Uterus (tissue), 2 donors: ENCODE measurements at regions not wholly inside any gene's neighbourhood (a gene's known extent, or its start where the extent isn't known, plus 50 kb on each side); places are given as distances from the start of the nearest gene placed in this dataset.

ENCODE experiments used
- POLR2A ChIP-seq, 2 donors: fragments of 450-650 bp; IDR thresholded peaks; one replicate each; pipeline ENCODE4 v1.6.1; 2016; ENCODE audit warnings: antibody characterized with exemption in 2 of 2, mild to moderate bottlenecking in 1 of 2, moderate library complexity in 1 of 2
- TF ChIP-seq, protein P1 (sequence below), 4 experiments: fragments of 200-600 bp in 2 of 4; fragments of 450-650 bp in 2 of 4; sonication (generic) in 2 of 4; IDR thresholded peaks; one replicate each; pipeline ENCODE4 v1.5.1; 2016 to 2019; ENCODE audit warnings: antibody characterized with exemption in 4 of 4, mild to moderate bottlenecking in 2 of 4, moderate library complexity in 1 of 4

DNA sequence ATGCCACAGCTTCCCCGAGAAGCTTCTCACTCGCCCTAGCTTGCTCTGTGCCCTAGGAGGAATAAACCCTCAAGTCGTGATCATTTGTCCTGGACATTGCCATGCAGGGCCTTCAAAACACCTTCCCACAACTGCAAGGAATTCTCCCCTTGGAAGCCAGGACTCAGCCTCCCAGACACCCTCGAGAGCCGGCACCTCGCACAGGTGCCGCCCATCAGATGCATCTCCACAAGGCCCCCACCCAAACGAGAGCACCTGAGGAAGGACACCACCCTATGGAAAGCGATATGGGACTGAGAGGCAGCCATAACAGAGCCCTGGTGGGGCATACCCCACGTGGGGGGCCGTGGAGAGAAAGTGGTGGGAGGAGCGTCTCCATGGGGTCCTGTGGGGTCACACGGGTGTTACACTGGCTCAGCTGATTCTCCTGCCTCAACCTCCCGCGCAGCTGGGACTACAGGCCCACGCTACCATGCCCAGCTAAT lies 77.6 kb upstream of the FOXK1 start:
- TF ChIP-seq, protein P1, sequence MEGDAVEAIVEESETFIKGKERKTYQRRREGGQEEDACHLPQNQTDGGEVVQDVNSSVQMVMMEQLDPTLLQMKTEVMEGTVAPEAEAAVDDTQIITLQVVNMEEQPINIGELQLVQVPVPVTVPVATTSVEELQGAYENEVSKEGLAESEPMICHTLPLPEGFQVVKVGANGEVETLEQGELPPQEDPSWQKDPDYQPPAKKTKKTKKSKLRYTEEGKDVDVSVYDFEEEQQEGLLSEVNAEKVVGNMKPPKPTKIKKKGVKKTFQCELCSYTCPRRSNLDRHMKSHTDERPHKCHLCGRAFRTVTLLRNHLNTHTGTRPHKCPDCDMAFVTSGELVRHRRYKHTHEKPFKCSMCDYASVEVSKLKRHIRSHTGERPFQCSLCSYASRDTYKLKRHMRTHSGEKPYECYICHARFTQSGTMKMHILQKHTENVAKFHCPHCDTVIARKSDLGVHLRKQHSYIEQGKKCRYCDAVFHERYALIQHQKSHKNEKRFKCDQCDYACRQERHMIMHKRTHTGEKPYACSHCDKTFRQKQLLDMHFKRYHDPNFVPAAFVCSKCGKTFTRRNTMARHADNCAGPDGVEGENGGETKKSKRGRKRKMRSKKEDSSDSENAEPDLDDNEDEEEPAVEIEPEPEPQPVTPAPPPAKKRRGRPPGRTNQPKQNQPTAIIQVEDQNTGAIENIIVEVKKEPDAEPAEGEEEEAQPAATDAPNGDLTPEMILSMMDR (IDR thresholded peaks at IDR 0.05): no peak
- no peak for TF ChIP-seq POLR2A (IDR thresholded peaks at IDR 0.05)
